NCI-H1417 treated with DMSO at 0.1 percent for 48 hours (cell line): ENCODE measurements at regions not wholly inside any gene's neighbourhood (a gene's known extent, or its start where the extent isn't known, plus 50 kb on each side); places are given as distances from the start of the nearest gene placed in this dataset.
A peak's percentile ranks its signal among the peaks of the same experiment; 100 is the strongest.

Experiments used
- DNase-seq: peaks from one replicate; lab custom pipeline; 2025; lab: John Stamatoyannopoulos, UW

GRCh38 chr18:65547046-65547445, 203.8 kb upstream of the CDH7 start:
- no peak for DNase-seq

- DNase-seq, result no peak
Observed at GRCh38 chr18:65544701-65545100, 206.1 kb upstream of the CDH7 start.

GRCh38 chr18:65527879-65528633, 222.8 kb upstream of the CDH7 start:
- no peak for DNase-seq

- DNase-seq, result no peak
Observed at GRCh38 chr18:65526099-65526498, 224.7 kb upstream of the CDH7 start.

GRCh38 chr18:65523461-65523860, 227.4 kb upstream of the CDH7 start:
- no peak for DNase-seq

GRCh38 chr18:65522907-65523306, 227.9 kb upstream of the CDH7 start:
- no peak for DNase-seq

GRCh38 chr18:65516209-65516608, 234.6 kb upstream of the CDH7 start:
- no peak for DNase-seq

GRCh38 chr18:65498605-65499004, 252.2 kb upstream of the CDH7 start:
- no peak for DNase-seq

- no peak for DNase-seq
Observed at GRCh38 chr18:65487569-65487968, 263.2 kb upstream of the CDH7 start.

- DNase-seq, result no peak
Observed at GRCh38 chr18:65477455-65477854, 273.4 kb upstream of the CDH7 start.

GRCh38 chr18:65468881-65469280, 281.9 kb upstream of the CDH7 start:
- DNase-seq, result no peak

- DNase-seq, result no peak
Observed at GRCh38 chr18:65464361-65464760, 286.5 kb upstream of the CDH7 start.

GRCh38 chr18:65459741-65460140, 291.1 kb upstream of the CDH7 start:
- no peak for DNase-seq

GRCh38 chr18:65458871-65459270, 291.9 kb upstream of the CDH7 start:
- DNase-seq, result no peak

GRCh38 chr18:65439188-65439587, 311.6 kb upstream of the CDH7 start:
- no peak for DNase-seq

GRCh38 chr18:65436430-65436829, 314.4 kb upstream of the CDH7 start:
- DNase-seq, result no peak

GRCh38 chr18:65435534-65435933, 315.3 kb upstream of the CDH7 start:
- peak; percentile 82 for DNase-seq

- no peak for DNase-seq
Observed at GRCh38 chr18:65429601-65430000, 321.2 kb upstream of the CDH7 start.

- no peak for DNase-seq
Observed at GRCh38 chr18:65425366-65425765, 325.4 kb upstream of the CDH7 start.

- no peak for DNase-seq
Observed at GRCh38 chr18:65423776-65424175, 327.0 kb upstream of the CDH7 start.

- DNase-seq, result no peak
Observed at GRCh38 chr18:65422544-65423136, 328.2 kb upstream of the CDH7 start.

- no peak for DNase-seq
Observed at GRCh38 chr18:65415098-65415497, 335.7 kb upstream of the CDH7 start.

GRCh38 chr18:65414501-65414900, 336.3 kb upstream of the CDH7 start:
- DNase-seq, result no peak

- no peak for DNase-seq
Observed at GRCh38 chr18:65411061-65411460, 339.8 kb upstream of the CDH7 start.
